ENCODE measurements at regions not wholly inside any gene's neighbourhood (a gene's known extent, or its start where the extent isn't known, plus 50 kb on each side); places are given as distances from the start of the nearest gene placed in this dataset.

DNA sequence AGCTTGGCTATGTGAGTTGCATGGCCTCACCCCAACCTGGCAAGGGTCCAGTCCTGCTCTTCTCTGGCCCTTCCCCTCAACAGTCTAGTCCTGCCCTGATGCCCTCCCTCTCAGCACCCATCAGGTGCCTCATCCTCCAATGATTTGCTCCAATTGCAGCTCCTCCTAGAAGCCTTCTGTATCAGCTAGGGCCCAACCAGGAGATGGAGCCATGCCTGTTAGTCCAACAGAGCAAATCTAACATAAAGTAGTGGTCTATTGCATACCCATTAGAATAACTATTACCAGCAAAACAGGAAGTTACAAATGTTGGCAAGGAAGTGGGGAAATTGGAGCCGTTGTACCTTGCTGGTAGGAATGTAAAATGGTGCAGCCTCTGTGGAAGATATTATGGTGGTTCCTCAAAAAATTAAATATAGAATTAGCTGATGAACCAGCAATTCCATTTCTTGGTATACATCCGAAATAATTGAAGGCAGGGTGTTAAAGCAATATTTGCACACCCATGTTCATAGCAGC lies 163.5 kb downstream of the VRK1 start:
- no peaks in the 10 kb centered on the region for H3K27me3 ChIP-seq (ENCODE audit: control insufficient read depth in 2 of 2, insufficient read depth in 2 of 2, low read length in 2 of 2)
- FAIRE-seq (no peak), DNase-seq (ENCODE audit: low read depth, low spot score) (no peak)
- no peak overlapping the region for H3K4me3 ChIP-seq (replicated peaks in 1 of 3; ENCODE audit: insufficient read depth in 1 of 3, low read depth in 1 of 3, low read length in 3 of 3)
- no peaks in the 10 kb centered on the region for H4K20me1 ChIP-seq (replicated peaks; ENCODE audit: control insufficient read depth, extremely low read depth, insufficient read depth, low read length)
- no TSS peak for BruUV-seq (replicated peaks)
- dilution Hi-C loops (cut with MboI; ENCODE audit: extremely low pct_ligation_motif_present, low sequenced_read_pairs): no loop called here
- no peak overlapping the region for H3K9ac ChIP-seq (replicated peaks; ENCODE audit: extremely low read depth, insufficient read depth, low read length)
- ChIA-PET POLR2A (no interaction called here), CTCF (no interaction called here)
- no peak overlapping the region for H3K27ac ChIP-seq (ENCODE audit: insufficient read depth, low read depth, low read length)
- no peaks in the 10 kb centered on the region for H3K36me3 ChIP-seq (ENCODE audit: control insufficient read depth in 2 of 2, extremely low read depth in 1 of 2, insufficient read depth in 2 of 2, low read length in 2 of 2)
- no peak overlapping the region for H2AFZ ChIP-seq (ENCODE audit: low read depth, low read length)
- no peaks in the 10 kb centered on the region for H3K9me1 ChIP-seq (replicated peaks; ENCODE audit: control insufficient read depth, extremely low read depth, insufficient read depth, low read length)
- H3K9me3 ChIP-seq (replicated peaks; ENCODE audit: control insufficient read depth, insufficient read depth, low read length): peaks cover 2% of the 10 kb centered on the region
- H3K4me1 ChIP-seq (ENCODE audit: control insufficient read depth, extremely low read depth, insufficient read depth, low read length): no peaks in the 10 kb centered on the region
- H3K79me2 ChIP-seq (ENCODE audit: control insufficient read depth, insufficient read depth, low read length): no peaks in the 10 kb centered on the region
- no peak overlapping the region for H3K4me2 ChIP-seq (ENCODE audit: insufficient read depth, low read length)
- intact Hi-C loops (cut with micrococcal nuclease): no loop called here
- TF ChIP-seq, protein P1, sequence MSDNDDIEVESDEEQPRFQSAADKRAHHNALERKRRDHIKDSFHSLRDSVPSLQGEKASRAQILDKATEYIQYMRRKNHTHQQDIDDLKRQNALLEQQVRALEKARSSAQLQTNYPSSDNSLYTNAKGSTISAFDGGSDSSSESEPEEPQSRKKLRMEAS (IDR thresholded peaks at IDR 0.05; ENCODE audit: insufficient read depth, insufficient read length): no peak
- TF ChIP-seq GATA2 (IDR thresholded peaks at IDR 0.05; ENCODE audit: insufficient read depth, insufficient read length, low read depth, low read length) (no peak), POLR2AphosphoS5 (IDR thresholded peaks at IDR 0.05; ENCODE audit: insufficient read depth, low read depth, low read length) (no peak), EZH2 (IDR thresholded peaks at IDR 0.05; ENCODE audit: borderline replicate concordance, low read depth, low read length, severe bottlenecking) (no peak), FOS (IDR thresholded peaks at IDR 0.05; ENCODE audit: borderline replicate concordance, insufficient read depth, low read length) (no peak), MYC (IDR thresholded peaks at IDR 0.05; ENCODE audit: low read depth, low read length) (no peak), POLR2A (IDR thresholded peaks at IDR 0.05; ENCODE audit: low read depth, low read length) (no peak), JUN (IDR thresholded peaks at IDR 0.05; ENCODE audit: borderline replicate concordance, insufficient read depth, insufficient read length, low read depth) (no peak)
- TF ChIP-seq, protein P2, sequence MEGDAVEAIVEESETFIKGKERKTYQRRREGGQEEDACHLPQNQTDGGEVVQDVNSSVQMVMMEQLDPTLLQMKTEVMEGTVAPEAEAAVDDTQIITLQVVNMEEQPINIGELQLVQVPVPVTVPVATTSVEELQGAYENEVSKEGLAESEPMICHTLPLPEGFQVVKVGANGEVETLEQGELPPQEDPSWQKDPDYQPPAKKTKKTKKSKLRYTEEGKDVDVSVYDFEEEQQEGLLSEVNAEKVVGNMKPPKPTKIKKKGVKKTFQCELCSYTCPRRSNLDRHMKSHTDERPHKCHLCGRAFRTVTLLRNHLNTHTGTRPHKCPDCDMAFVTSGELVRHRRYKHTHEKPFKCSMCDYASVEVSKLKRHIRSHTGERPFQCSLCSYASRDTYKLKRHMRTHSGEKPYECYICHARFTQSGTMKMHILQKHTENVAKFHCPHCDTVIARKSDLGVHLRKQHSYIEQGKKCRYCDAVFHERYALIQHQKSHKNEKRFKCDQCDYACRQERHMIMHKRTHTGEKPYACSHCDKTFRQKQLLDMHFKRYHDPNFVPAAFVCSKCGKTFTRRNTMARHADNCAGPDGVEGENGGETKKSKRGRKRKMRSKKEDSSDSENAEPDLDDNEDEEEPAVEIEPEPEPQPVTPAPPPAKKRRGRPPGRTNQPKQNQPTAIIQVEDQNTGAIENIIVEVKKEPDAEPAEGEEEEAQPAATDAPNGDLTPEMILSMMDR (IDR thresholded peaks at IDR 0.05; ENCODE audit: extremely low read depth in 1 of 2, insufficient read depth in 1 of 2, low read depth in 1 of 2, low read length in 2 of 2): no peak
